HepG2 (cell line): ENCODE measurements at regions not wholly inside any gene's neighbourhood (a gene's known extent, or its start where the extent isn't known, plus 50 kb on each side); places are given as distances from the start of the nearest gene placed in this dataset.

Source experiments
- ATAC-seq: fragments of 200-7000 bp; cut with Tn5 transposase; 3 replicates; pipeline ENCODE4 v1.9.1; 2020; ENCODE audit warnings: mild to moderate bottlenecking, moderate library complexity
- BruUV-seq: library from RNA; stranded (reverse); fragments of 400-500 nt; replicated peaks from 2 replicates; lab custom pipeline; 2021; lab: Mats Ljungman, UMichigan
- CTCF ChIA-PET: fragments of 300-600 bp; formaldehyde crosslinking; extraction: SDS; loops from one replicate; lab custom pipeline; 2021; ENCODE audit warnings: low total read pairs, inconsistent platforms, low intra/inter-chr PET ratio; lab: Yijun Ruan, JAX
- POLR2A ChIA-PET: fragments of 350-600 bp; sonication (Branson Sonifier 250); formaldehyde crosslinking; loops from one replicate; lab custom pipeline; 2020; ENCODE audit warnings: antibody characterized with exemption, inconsistent platforms; lab: Yijun Ruan, JAX
- DNase-seq: peaks from one replicate; pipeline ENCODE4 v3.0.0-alpha.2; 2015; ENCODE audit warnings: low spot score
- FAIRE-seq: peaks from 3 replicates; lab custom pipeline; 2011; peaks lifted over from hg19 to GRCh38; lab: Jason Lieb, UNC
- H2AFZ ChIP-seq: one replicate; pipeline ENCODE4 v1.6.1; 2011; ENCODE audit warnings: low read length, inconsistent platforms
- H3K27ac ChIP-seq: fragments of 300-600 bp; 3 replicates; pipeline ENCODE4 v1.8.0; 2011; ENCODE audit warnings: mixed run types, mild to moderate bottlenecking, mixed read lengths, low read length, inconsistent platforms; ENCODE audit not compliant: insufficient read depth; ENCODE audit errors: extremely low read length
- H3K27me3 ChIP-seq, 2 experiments: fragments of 200-600 bp in 1 of 2; 2 replicates in 1 of 2; 3 replicates in 1 of 2; pipeline versions ENCODE4 v1.6.0 to v1.8.0; 2011; ENCODE audit warnings: low read length in 2 of 2, mild to moderate bottlenecking in 2 of 2, moderate library complexity in 2 of 2, inconsistent platforms in 1 of 2; ENCODE audit not compliant: insufficient read depth in 2 of 2, control insufficient read depth in 1 of 2
- H3K36me3 ChIP-seq, 2 experiments: fragments of 200-600 bp in 1 of 2; replicated peaks in 1 of 2; 2 replicates in 1 of 2; 3 replicates in 1 of 2; pipeline versions ENCODE4 v1.5.1 to v1.8.0; 2011; ENCODE audit warnings: low read length in 2 of 2, inconsistent platforms in 1 of 2; ENCODE audit not compliant: insufficient read depth in 2 of 2, control insufficient read depth in 1 of 2
- H3K4me1 ChIP-seq: 2 replicates; pipeline ENCODE4 v1.5.1; 2012; ENCODE audit warnings: low read length, inconsistent platforms; ENCODE audit not compliant: insufficient read depth
- H3K4me2 ChIP-seq: 2 replicates; pipeline ENCODE4 v1.6.0; 2011; ENCODE audit warnings: low read depth, low read length, inconsistent platforms
- H3K4me3 ChIP-seq, 3 experiments: fragments of 200-600 bp in 1 of 3; sonication (generic), shearing (Covaris generic) in 1 of 3; replicated peaks in 1 of 3; 2 replicates each; pipeline ENCODE4 v1.5.1; 2011 to 2016; ENCODE audit warnings: low read length in 3 of 3, inconsistent platforms in 2 of 3, low read depth in 2 of 3, mild to moderate bottlenecking in 2 of 3, control low read depth in 1 of 3, mixed read lengths in 1 of 3; ENCODE audit not compliant: insufficient read depth in 1 of 3
- H3K79me2 ChIP-seq: one replicate; pipeline ENCODE4 v1.6.1; 2011; ENCODE audit warnings: low read length, inconsistent platforms; ENCODE audit not compliant: insufficient read depth
- H3K9ac ChIP-seq: 2 replicates; pipeline ENCODE4 v1.6.0; 2011; ENCODE audit warnings: mild to moderate bottlenecking, low read depth, low read length, inconsistent platforms; ENCODE audit not compliant: insufficient read depth
- H3K9me3 ChIP-seq: 2 replicates; pipeline ENCODE4 v1.5.1; 2012; ENCODE audit warnings: mild to moderate bottlenecking, low read length
- H4K20me1 ChIP-seq: 2 replicates; pipeline ENCODE4 v1.6.0; 2011; ENCODE audit warnings: inconsistent platforms, mild to moderate bottlenecking, low read length, moderate library complexity; ENCODE audit not compliant: insufficient read depth
- SIN3B ChIP-seq: fragments of 150-350 bp; IDR thresholded peaks from 2 replicates; pipeline ENCODE4 v1.6.1; 2014; ENCODE audit warnings: low read length
- ZBTB40 ChIP-seq, 2 experiments: fragments of 450-650 bp in 1 of 2; sonication (generic) in 1 of 2; formaldehyde crosslinking in 1 of 2; IDR thresholded peaks; 2 replicates each; pipeline versions ENCODE4 v1.6.1 to v1.8.0; 2016 to 2022; ENCODE audit warnings: antibody characterized with exemption in 1 of 2, mild to moderate bottlenecking in 1 of 2, missing genetic modification reagents in 1 of 2
- ZNF644 ChIP-seq: IDR thresholded peaks from 2 replicates; pipeline ENCODE4 v1.6.1; 2016; ENCODE audit warnings: low read depth
- ZNF883 ChIP-seq: sonication (generic); formaldehyde crosslinking; IDR thresholded peaks from 2 replicates; pipeline ENCODE4 v1.5.1; 2020; ENCODE audit warnings: mild to moderate bottlenecking, missing genetic modification reagents; ENCODE audit errors: not compliant biosample characterization
- in situ Hi-C: cut with HindIII; loops from 2 replicates; pipeline ENCODE4 v1.10.0; 2017; ENCODE audit warnings: low pct_unique_long_range_greater_than_20kb; ENCODE audit not compliant: extremely low pct_ligation_motif_present
- intact Hi-C: fragments of 100-400 bp; cut with micrococcal nuclease; formaldehyde crosslinking; loops from one replicate; pipeline ENCODE4 v1.10.0; 2022; ENCODE audit not compliant: unreplicated experiment

GRCh38 chr11:105447936-105448702 is 161.8 kb upstream of the GRIA4 start (continued):
- TF ChIP-seq ZNF883 (CRISPR knock-in tag) (no peak), SIN3B (no peak)
- TF ChIP-seq, all 625 proteins: peak for 0

GRCh38 chr11:105443623-105444022 is 166.2 kb upstream of the GRIA4 start:
- Histone ChIP-seq H3K27me3 (no peaks in the 10 kb centered on the region), H3K4me3 (no peak overlapping the region), H3K27ac (no peak overlapping the region), H2AFZ (no peak overlapping the region), H3K9ac (no peak overlapping the region), H3K4me2 (no peak overlapping the region), H3K4me1 (no peaks in the 10 kb centered on the region), H3K9me3 (peaks cover 43% of the 10 kb centered on the region), H3K36me3 (no peaks in the 10 kb centered on the region), H4K20me1 (no peaks in the 10 kb centered on the region), H3K79me2 (no peaks in the 10 kb centered on the region)
- FAIRE-seq = no peak
- CTCF ChIA-PET = no interaction called here
- no peak for ATAC-seq
- POLR2A ChIA-PET = no interaction called here
- TF ChIP-seq ZBTB40 (IDR thresholded peaks at IDR 0.05) (no peak), ZBTB40 (CRISPR knock-in tag; IDR thresholded peaks at IDR 0.05) (no peak), ZNF644 (CRISPR knock-in tag) (no peak)
- no TSS peak for BruUV-seq
- in situ Hi-C loops (no loop called here), intact Hi-C loops (no loop called here)
- no peak for DNase-seq
